ENCODE measurements at regions not wholly inside any gene's neighbourhood (a gene's known extent, or its start where the extent isn't known, plus 50 kb on each side); places are given as distances from the start of the nearest gene placed in this dataset.
A peak's percentile ranks its signal among the peaks of the same experiment; 100 is the strongest.
"Not testable (repeated sequence)": the region's sequence is repeated elsewhere in the genome, so short reads cannot be mapped to it uniquely, and the experiment has no call there.

GRCh38 chr7:135872861-135873260 lies 104.3 kb downstream of the MTPN start:
- DNase-seq (ENCODE audit: low read depth in 1 of 2, low spot score in 1 of 2); in situ Hi-C loops (cut with HindIII; ENCODE audit: low pct_unique_long_range_greater_than_20kb, low sequenced_read_pairs): not testable (repeated sequence)

GRCh38 chr7:135862586-135863340 lies 114.2 kb upstream of the FAM180A start:
- no peak for DNase-seq (ENCODE audit: low read depth in 1 of 2, low spot score in 1 of 2)
- no peak for TF ChIP-seq JUND (IDR thresholded peaks at IDR 0.05; ENCODE audit: low read depth)

GRCh38 chr7:135859538-135859937 lies 110.9 kb upstream of the FAM180A start:
- DNase-seq (ENCODE audit: low read depth in 1 of 2, low spot score in 1 of 2), result no peak
- in situ Hi-C loops (cut with HindIII; ENCODE audit: low pct_unique_long_range_greater_than_20kb, low sequenced_read_pairs), result no loop called here
- no peak for TF ChIP-seq JUND (IDR thresholded peaks at IDR 0.05; ENCODE audit: low read depth)

More at GRCh38 chr7:135862586-135863340, 114.2 kb upstream of the FAM180A start:
- in situ Hi-C loops (cut with HindIII; ENCODE audit: low pct_unique_long_range_greater_than_20kb, low sequenced_read_pairs), result no loop called here

DNA sequence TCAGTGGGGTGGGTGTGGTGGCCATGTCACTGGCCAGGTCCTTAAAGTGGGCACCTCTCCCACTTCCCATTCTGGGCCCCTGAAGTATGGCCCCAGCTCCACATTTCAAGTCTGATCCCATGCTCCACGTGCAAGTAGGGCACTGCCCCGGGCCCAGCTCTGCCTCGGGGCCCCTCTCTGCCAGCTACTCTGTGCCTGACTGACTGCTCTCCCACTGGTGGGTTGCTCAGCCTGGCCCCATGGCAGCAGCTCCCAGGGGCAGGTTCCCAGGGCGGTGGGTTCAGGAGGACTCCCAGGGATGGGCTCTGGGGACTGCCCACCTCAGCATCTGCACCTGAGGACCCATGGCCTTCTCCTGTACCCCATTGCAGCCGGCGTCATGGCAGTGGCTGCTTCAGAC lies 110.2 kb upstream of the FAM180A start:
- TF ChIP-seq JUND (IDR thresholded peaks at IDR 0.05; ENCODE audit: low read depth), result no peak
- no peak for DNase-seq (ENCODE audit: low read depth in 1 of 2, low spot score in 1 of 2)
- in situ Hi-C loops (cut with HindIII; ENCODE audit: low pct_unique_long_range_greater_than_20kb, low sequenced_read_pairs), result no loop called here

DNA sequence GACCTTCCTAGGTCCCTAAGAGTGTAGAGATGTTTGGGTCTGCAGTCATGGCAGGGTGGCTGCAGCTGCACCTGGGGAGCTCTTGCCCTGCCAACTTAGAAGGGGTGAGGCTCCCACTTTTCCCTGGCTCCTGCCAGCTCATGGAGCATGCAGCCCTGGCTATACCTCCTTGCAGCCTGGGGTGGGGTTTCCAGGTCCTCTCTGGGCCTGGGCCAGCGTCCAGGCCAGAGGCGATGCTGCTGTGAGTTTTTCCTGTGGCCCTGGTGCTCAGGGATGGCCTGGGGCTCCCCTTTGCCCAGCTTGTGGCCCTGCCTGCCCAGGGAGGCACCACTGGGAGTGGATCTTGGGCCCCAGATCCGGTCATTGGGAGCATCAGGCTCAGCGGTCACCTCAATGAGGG lies 109.8 kb upstream of the FAM180A start:
- in situ Hi-C loops (cut with HindIII; ENCODE audit: low pct_unique_long_range_greater_than_20kb, low sequenced_read_pairs), result no loop called here
- no peak for TF ChIP-seq JUND (IDR thresholded peaks at IDR 0.05; ENCODE audit: low read depth)
- DNase-seq (ENCODE audit: low read depth in 1 of 2, low spot score in 1 of 2), result no peak

GRCh38 chr7:135857519-135858274 lies 109.1 kb upstream of the FAM180A start:
- in situ Hi-C loops (cut with HindIII; ENCODE audit: low pct_unique_long_range_greater_than_20kb, low sequenced_read_pairs), result no loop called here
- no peak for DNase-seq (ENCODE audit: low read depth in 1 of 2, low spot score in 1 of 2)
- TF ChIP-seq JUND (IDR thresholded peaks at IDR 0.05; ENCODE audit: low read depth), result no peak

DNA sequence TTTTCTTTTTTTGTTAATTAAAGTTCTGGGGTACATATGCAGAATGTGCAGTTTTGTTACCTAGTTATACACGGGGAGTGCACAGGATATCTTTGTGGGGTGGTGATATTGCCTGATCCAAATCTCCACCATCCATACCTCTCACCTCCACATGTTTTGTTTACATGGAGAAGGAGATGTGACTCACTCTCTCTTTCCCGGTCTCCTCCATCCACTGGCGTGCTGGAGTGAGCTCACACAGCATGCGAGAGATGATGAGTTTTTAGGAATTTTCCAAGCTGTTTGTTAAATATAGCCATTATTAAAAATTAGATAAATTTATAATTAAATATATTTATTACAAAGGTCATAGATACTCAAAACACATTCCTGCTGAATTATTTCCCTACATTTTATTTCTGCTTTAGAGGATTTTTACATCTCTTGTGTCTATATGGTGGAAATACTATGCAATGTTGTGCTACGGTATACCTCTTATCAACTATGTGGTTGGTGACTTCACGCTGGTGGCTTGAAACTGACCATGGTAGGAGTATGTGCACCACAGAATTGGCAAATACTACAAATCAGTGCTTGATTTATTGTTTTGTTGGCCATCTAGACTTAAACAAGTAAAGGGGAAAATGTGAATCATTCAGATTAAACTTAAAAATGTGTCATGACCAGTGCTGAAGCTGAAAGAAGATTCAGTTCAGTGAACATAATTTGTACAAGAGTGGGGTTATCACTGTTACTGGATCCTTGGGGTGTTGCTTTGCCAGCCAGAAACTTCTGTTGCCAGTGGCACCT lies 107.9 kb upstream of the FAM180A start:
- in situ Hi-C loops (cut with HindIII; ENCODE audit: low pct_unique_long_range_greater_than_20kb, low sequenced_read_pairs), result no loop called here
- DNase-seq (ENCODE audit: low read depth in 1 of 2, low spot score in 1 of 2), result no peak
- TF ChIP-seq JUND (IDR thresholded peaks at IDR 0.05; ENCODE audit: low read depth), result no peak

GRCh38 chr7:135855846-135856245 lies 107.2 kb upstream of the FAM180A start:
- in situ Hi-C loops (cut with HindIII; ENCODE audit: low pct_unique_long_range_greater_than_20kb, low sequenced_read_pairs), result no loop called here
- DNase-seq (ENCODE audit: low read depth in 1 of 2, low spot score in 1 of 2), result no peak
- TF ChIP-seq JUND (IDR thresholded peaks at IDR 0.05; ENCODE audit: low read depth), result no peak

DNA sequence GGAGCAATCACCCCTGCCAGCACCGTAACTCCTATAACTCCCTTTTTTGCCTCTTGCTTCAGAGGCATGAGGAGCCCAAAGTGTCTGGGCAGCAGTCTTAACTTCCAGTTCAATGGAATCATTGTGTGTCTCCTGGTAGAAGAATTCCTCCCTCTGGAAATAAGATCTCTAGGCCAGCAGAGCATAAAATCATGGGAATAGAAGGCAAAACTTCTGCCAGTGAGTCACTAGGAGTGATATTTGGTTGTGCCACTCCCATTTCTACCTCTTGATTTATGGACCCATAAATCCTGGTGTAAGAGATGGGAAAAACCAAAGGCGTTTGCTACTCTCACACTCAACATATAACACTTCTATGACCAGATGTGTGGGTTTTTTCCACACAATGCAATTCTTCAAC lies 104.9 kb upstream of the FAM180A start:
- in situ Hi-C loops (cut with HindIII; ENCODE audit: low pct_unique_long_range_greater_than_20kb, low sequenced_read_pairs), result no loop called here
- DNase-seq (ENCODE audit: low read depth in 1 of 2, low spot score in 1 of 2), result no peak
- TF ChIP-seq JUND (IDR thresholded peaks at IDR 0.05; ENCODE audit: low read depth), result no peak

DNA sequence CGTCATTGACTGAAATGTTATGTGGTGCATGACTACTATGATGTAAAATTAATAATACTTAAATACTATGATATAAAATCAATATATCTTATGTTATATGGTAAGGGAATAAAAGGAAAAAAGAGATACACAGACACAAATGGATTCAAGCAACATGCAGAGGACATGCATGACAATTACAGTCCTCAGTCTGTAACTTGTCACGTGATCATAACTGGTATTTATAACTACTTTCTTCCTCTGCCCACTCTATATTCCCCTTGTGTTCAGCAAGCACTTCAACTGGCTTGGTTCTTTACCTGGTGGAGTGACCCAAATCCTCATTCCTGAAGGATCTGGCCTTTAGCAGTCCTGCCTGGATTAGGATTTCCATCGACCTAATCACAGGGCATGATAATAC lies 104.4 kb upstream of the FAM180A start:
- in situ Hi-C loops (cut with HindIII; ENCODE audit: low pct_unique_long_range_greater_than_20kb, low sequenced_read_pairs), result no loop called here
- TF ChIP-seq JUND (IDR thresholded peaks at IDR 0.05; ENCODE audit: low read depth), result no peak
- DNase-seq (ENCODE audit: low read depth in 1 of 2, low spot score in 1 of 2), result no peak

- DNase-seq (ENCODE audit: low read depth in 1 of 2, low spot score in 1 of 2), result peak in 1 of 2 experiments; percentile 22
- in situ Hi-C loops (cut with HindIII; ENCODE audit: low pct_unique_long_range_greater_than_20kb, low sequenced_read_pairs), result no loop called here
- TF ChIP-seq JUND (IDR thresholded peaks at IDR 0.05; ENCODE audit: low read depth), result no peak
Measured at GRCh38 chr7:135847242-135847641, 98.6 kb upstream of the FAM180A start.

GRCh38 chr7:135846339-135846738 lies 97.7 kb upstream of the FAM180A start:
- in situ Hi-C loops (cut with HindIII; ENCODE audit: low pct_unique_long_range_greater_than_20kb, low sequenced_read_pairs), result no loop called here
- no peak for DNase-seq (ENCODE audit: low read depth in 1 of 2, low spot score in 1 of 2)

More at GRCh38 chr7:135846339-135846738, 97.7 kb upstream of the FAM180A start:
- TF ChIP-seq JUND (IDR thresholded peaks at IDR 0.05; ENCODE audit: low read depth), result no peak

Measured in T47D (cell line).